ENCODE measurements at regions not wholly inside any gene's neighbourhood (a gene's known extent, or its start where the extent isn't known, plus 50 kb on each side); places are given as distances from the start of the nearest gene placed in this dataset.

DNA sequence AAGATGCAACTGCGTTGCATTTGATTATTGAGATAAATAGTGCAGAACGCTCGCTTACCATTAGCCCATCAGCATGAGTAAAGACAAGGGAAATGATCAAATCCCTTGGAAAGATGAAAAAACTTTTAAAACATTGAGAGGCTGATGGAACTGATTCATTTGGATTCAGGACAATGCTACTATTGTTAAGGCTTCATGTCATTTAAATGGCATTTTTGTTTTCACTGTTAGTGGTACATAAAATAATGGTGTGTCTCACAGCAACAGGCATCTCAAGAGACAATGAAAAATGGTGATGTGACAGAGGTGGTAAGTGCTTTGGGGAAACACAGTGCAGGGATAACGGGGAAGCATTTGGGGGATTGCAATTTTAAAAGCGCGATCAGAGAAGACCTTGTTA, 159.7 kb upstream of the KCNG1 start:
- TF ChIP-seq, protein P1, sequence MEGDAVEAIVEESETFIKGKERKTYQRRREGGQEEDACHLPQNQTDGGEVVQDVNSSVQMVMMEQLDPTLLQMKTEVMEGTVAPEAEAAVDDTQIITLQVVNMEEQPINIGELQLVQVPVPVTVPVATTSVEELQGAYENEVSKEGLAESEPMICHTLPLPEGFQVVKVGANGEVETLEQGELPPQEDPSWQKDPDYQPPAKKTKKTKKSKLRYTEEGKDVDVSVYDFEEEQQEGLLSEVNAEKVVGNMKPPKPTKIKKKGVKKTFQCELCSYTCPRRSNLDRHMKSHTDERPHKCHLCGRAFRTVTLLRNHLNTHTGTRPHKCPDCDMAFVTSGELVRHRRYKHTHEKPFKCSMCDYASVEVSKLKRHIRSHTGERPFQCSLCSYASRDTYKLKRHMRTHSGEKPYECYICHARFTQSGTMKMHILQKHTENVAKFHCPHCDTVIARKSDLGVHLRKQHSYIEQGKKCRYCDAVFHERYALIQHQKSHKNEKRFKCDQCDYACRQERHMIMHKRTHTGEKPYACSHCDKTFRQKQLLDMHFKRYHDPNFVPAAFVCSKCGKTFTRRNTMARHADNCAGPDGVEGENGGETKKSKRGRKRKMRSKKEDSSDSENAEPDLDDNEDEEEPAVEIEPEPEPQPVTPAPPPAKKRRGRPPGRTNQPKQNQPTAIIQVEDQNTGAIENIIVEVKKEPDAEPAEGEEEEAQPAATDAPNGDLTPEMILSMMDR (IDR thresholded peaks at IDR 0.05; ENCODE audit: low read length) = no peak
- TF ChIP-seq EZH2phosphoT487 (IDR thresholded peaks at IDR 0.05; ENCODE audit: low read length) (no peak), EZH2 (optimal IDR thresholded peaks at IDR 0.05; ENCODE audit: low read depth, low read length) (no peak)
